GM19468 (cell line): ENCODE measurements at regions not wholly inside any gene's neighbourhood (a gene's known extent, or its start where the extent isn't known, plus 50 kb on each side); places are given as distances from the start of the nearest gene placed in this dataset.

Source experiments
- ATAC-seq: cut with Tn5 transposase; IDR thresholded peaks from one replicate; pipeline ENCODE4 v1.9.1; 2021; ENCODE audit warnings: mild to moderate bottlenecking, moderate library complexity, moderate number of reproducible peaks; ENCODE audit not compliant: unreplicated experiment; ENCODE audit errors: extremely low read depth

- no peak for ATAC-seq
Observed at GRCh38 chr1:39085174-39085573, 59.0 kb downstream of the NDUFS5 start.

- no peak for ATAC-seq
Observed at GRCh38 chr1:39086386-39086785, 60.2 kb downstream of the NDUFS5 start.

- ATAC-seq, result no peak
Observed at GRCh38 chr1:39086865-39087409, 60.8 kb downstream of the NDUFS5 start.

- ATAC-seq, result no peak
Observed at GRCh38 chr1:39087435-39087834, 61.3 kb downstream of the NDUFS5 start.

- no peak for ATAC-seq
Observed at GRCh38 chr1:39088658-39089057, 62.5 kb downstream of the NDUFS5 start.

- no peak for ATAC-seq
Observed at GRCh38 chr1:39089931-39090521, 63.9 kb downstream of the NDUFS5 start.

- no peak for ATAC-seq
Observed at GRCh38 chr1:39090757-39091380, 64.7 kb downstream of the NDUFS5 start.

GRCh38 chr1:39091845-39092645 lies 65.9 kb downstream of the NDUFS5 start:
- ATAC-seq, result no peak

GRCh38 chr1:39094685-39095084 lies 68.5 kb downstream of the NDUFS5 start:
- ATAC-seq, result no peak

GRCh38 chr1:39098546-39099250 lies 72.5 kb downstream of the NDUFS5 start:
- ATAC-seq, result no peak

- ATAC-seq, result peak; percentile 22
Observed at GRCh38 chr1:39102537-39103327, 76.6 kb downstream of the NDUFS5 start.

- no peak for ATAC-seq
Observed at GRCh38 chr1:39103328-39104157, 77.4 kb downstream of the NDUFS5 start.

- no peak for ATAC-seq
Observed at GRCh38 chr1:39104158-39105060, 78.3 kb downstream of the NDUFS5 start.

GRCh38 chr1:39105061-39105840 lies 79.1 kb downstream of the NDUFS5 start:
- peak; percentile 20 for ATAC-seq

GRCh38 chr1:39105841-39106765 lies 80.0 kb downstream of the NDUFS5 start:
- peak; percentile 9 for ATAC-seq

- no peak for ATAC-seq
Observed at GRCh38 chr1:39106801-39107327, 80.7 kb downstream of the NDUFS5 start.
